Parathyroid adenoma (tissue), 2 donors: ENCODE measurements at regions not wholly inside any gene's neighbourhood (a gene's known extent, or its start where the extent isn't known, plus 50 kb on each side); places are given as distances from the start of the nearest gene placed in this dataset.

Experiments used
- H2AFZ ChIP-seq: fragments of 300-600 bp; sonication (generic); one replicate; pipeline ENCODE4 v1.7.0; 2017; ENCODE audit warnings: antibody characterized with exemption, mild to moderate bottlenecking
- H3K27ac ChIP-seq: fragments of 300-600 bp; sonication (generic); one replicate; pipeline ENCODE4 v1.7.0; 2017
- H3K27me3 ChIP-seq: fragments of 300-600 bp; sonication (generic); one replicate; pipeline ENCODE4 v1.7.0; 2017; ENCODE audit warnings: low read length; ENCODE audit not compliant: control insufficient read depth, insufficient read depth
- H3K36me3 ChIP-seq: fragments of 300-600 bp; sonication (generic); one replicate; pipeline ENCODE4 v1.7.0; 2017; ENCODE audit warnings: low read length; ENCODE audit not compliant: control insufficient read depth, insufficient read depth
- H3K4me1 ChIP-seq: fragments of 300-600 bp; sonication (generic); one replicate; pipeline ENCODE4 v1.7.0; 2017; ENCODE audit warnings: control low read depth
- H3K4me2 ChIP-seq: fragments of 300-600 bp; sonication (generic); one replicate; pipeline ENCODE4 v1.7.0; 2017; ENCODE audit warnings: low read length
- H3K4me3 ChIP-seq: fragments of 300-600 bp; sonication (generic); one replicate; pipeline ENCODE4 v1.7.0; 2017; ENCODE audit warnings: low read depth, low read length
- H3K79me2 ChIP-seq: fragments of 300-600 bp; sonication (generic); one replicate; pipeline ENCODE4 v1.7.0; 2017; ENCODE audit warnings: control low read depth
- H3K9ac ChIP-seq: fragments of 300-600 bp; sonication (generic); one replicate; pipeline ENCODE4 v1.7.0; 2017; ENCODE audit warnings: mild to moderate bottlenecking
- H3K9me3 ChIP-seq: fragments of 300-600 bp; sonication (generic); one replicate; pipeline ENCODE4 v1.7.0; 2017; ENCODE audit warnings: low read length; ENCODE audit not compliant: control insufficient read depth
- CTCF ChIP-seq: fragments of 300-600 bp; sonication (generic); IDR thresholded peaks from one replicate; pipeline ENCODE4 v1.7.0; 2017; ENCODE audit warnings: antibody characterized with exemption, mild to moderate bottlenecking
- donor health status: primary hyperparathyroidism.

- H2AFZ ChIP-seq, result no peak overlapping the region
- H3K4me2 ChIP-seq, result no peak overlapping the region
- no peak for TF ChIP-seq CTCF
- no peaks in the 10 kb centered on the region for H3K27me3 ChIP-seq
- no peak overlapping the region for H3K9ac ChIP-seq
- H3K4me1 ChIP-seq, result no peaks in the 10 kb centered on the region
- no peaks in the 10 kb centered on the region for H3K79me2 ChIP-seq
- no peak overlapping the region for H3K27ac ChIP-seq
- no peak overlapping the region for H3K4me3 ChIP-seq
- H3K36me3 ChIP-seq, result no peaks in the 10 kb centered on the region
- H3K9me3 ChIP-seq, result no peaks in the 10 kb centered on the region
These were observed 346.4 kb upstream of the CNTN5 start for GRCh38 chr11:98674390-98674789.

DNA sequence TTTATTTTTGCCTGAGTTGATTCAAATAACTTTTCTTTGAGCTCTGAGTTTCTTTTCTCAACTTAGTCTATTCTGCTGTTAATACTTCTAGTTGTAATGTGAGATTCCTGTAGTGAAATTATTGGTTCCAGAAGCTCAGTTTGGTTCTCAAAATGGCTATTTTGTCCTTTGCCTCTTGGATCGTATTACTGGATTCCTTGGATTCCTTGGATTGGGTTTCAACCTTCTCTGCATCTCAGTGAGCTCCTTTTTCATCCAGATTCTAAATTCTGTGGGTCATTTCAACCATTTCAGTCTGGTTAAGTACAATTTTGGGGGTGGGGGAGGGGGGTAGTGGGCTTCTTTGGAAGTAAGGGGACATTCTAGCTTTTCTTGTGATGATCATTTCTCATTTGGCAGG lies 341.1 kb upstream of the CNTN5 start:
- no peaks in the 10 kb centered on the region for H3K4me1 ChIP-seq
- no peak overlapping the region for H3K4me2 ChIP-seq
- H3K79me2 ChIP-seq, result no peaks in the 10 kb centered on the region
- no peak overlapping the region for H3K9ac ChIP-seq
- no peak for TF ChIP-seq CTCF
- H3K27ac ChIP-seq, result no peak overlapping the region
- H3K4me3 ChIP-seq, result no peak overlapping the region
- H3K36me3 ChIP-seq, result no peaks in the 10 kb centered on the region
- no peaks in the 10 kb centered on the region for H3K9me3 ChIP-seq
- H3K27me3 ChIP-seq, result no peaks in the 10 kb centered on the region
- no peak overlapping the region for H2AFZ ChIP-seq

DNA sequence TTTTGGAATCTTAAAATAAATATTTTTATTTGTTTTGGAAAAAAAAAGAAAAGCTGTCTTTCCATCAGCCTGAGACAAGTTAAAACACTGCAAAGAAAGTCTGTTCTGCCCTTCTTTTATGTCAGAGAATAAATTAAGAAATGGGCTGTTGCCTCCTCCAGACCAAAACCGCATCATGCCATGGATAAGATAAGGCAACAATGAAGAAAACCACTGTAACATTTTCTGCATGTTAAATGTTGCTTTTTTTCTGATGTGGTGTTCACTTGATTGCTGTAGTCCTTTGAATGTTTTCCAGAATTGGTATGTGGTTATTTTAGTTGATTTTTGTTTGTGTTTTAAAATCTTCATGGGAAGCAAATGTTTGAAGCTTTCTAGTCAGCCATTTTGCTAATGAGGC lies 319.2 kb upstream of the CNTN5 start:
- Histone ChIP-seq H2AFZ (no peak overlapping the region), H3K4me1 (no peaks in the 10 kb centered on the region), H3K79me2 (no peaks in the 10 kb centered on the region), H3K4me3 (no peak overlapping the region), H3K9me3 (no peaks in the 10 kb centered on the region), H3K36me3 (no peaks in the 10 kb centered on the region), H3K27me3 (no peaks in the 10 kb centered on the region), H3K27ac (no peak overlapping the region), H3K9ac (no peak overlapping the region), H3K4me2 (no peak overlapping the region)
- TF ChIP-seq CTCF, result no peak

DNA sequence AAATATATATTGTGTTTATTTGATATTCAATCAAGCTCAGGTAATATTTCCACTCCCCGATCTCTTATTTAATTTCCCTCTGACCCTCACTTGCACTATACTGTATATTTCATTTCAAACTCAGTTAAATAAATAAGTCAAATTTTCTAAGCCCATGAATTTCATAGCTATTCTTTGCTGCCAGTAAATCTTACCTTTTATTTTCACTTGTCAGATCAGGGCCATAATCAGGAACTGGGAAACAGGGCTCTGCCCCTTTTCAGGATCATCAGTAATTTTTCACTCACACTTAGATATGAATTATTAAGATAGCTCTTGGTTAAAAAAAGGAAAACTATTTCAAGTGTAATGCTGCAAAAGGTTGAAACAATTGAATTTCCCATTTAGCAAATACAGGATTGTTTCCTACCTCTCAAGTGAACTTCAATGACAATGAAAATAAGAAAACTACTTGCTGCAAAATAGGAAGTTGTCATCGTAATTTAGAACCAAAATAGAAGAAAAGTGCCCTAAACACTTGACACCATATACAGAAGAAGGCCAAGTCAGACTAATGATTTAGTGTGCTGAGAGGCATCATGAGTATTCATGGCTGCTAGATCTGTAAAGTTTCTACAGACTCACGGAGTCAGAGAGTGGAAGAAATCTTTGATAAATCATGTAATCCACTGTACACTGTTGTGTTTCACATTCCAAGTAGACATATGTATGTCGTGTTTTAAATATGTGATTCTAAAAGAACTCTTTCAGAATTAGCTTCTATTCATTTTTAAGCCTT lies 316.8 kb upstream of the CNTN5 start:
- Histone ChIP-seq H2AFZ (no peak overlapping the region), H3K27me3 (no peaks in the 10 kb centered on the region), H3K27ac (no peak overlapping the region), H3K9me3 (no peaks in the 10 kb centered on the region), H3K4me2 (no peak overlapping the region), H3K4me3 (no peak overlapping the region), H3K79me2 (no peaks in the 10 kb centered on the region), H3K4me1 (no peaks in the 10 kb centered on the region), H3K9ac (no peak overlapping the region), H3K36me3 (no peaks in the 10 kb centered on the region)
- TF ChIP-seq CTCF, result no peak

GRCh38 chr11:98710026-98710425 lies 310.7 kb upstream of the CNTN5 start:
- no peak overlapping the region for H3K4me3 ChIP-seq
- no peaks in the 10 kb centered on the region for H3K4me1 ChIP-seq
- no peak overlapping the region for H3K4me2 ChIP-seq
- no peak overlapping the region for H2AFZ ChIP-seq
- H3K27me3 ChIP-seq, result no peaks in the 10 kb centered on the region
- no peak overlapping the region for H3K27ac ChIP-seq
- H3K9me3 ChIP-seq, result no peaks in the 10 kb centered on the region
- H3K79me2 ChIP-seq, result no peaks in the 10 kb centered on the region
- H3K36me3 ChIP-seq, result no peaks in the 10 kb centered on the region
- no peak overlapping the region for H3K9ac ChIP-seq
- no peak for TF ChIP-seq CTCF
